ENCODE measurements at regions not wholly inside any gene's neighbourhood (a gene's known extent, or its start where the extent isn't known, plus 50 kb on each side); places are given as distances from the start of the nearest gene placed in this dataset.

DNA sequence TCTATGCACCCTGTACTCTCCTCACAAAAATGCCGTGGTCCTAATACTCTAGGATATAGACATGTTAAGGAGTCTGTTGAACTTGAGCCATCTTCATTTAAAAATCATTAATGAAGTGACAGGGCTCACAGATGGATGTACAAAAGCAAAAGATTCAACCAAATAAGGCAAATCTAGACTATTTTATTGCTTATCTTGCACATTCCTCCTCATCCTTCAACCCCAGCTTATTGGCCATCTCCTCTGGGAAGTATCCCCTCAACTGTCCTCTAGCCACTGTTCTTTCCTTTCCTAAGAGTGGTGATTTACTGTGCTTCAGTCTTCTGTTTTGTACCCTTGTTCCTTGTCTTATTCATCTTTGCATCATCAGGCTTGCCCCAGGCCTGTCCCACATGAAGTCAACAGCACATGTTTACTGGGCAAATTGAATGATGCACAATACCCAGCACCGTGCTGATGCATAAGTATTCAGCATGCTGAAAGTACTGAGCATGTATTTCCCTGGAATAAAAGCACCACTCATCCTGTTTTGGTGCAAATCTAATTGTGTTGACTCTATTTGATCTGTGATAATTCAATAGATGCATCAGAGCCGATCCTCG lies 287.3 kb upstream of the CLNK start:
- Histone ChIP-seq H3K4me1 (no peaks in the 10 kb centered on the region), H3K9me3 (no peaks in the 10 kb centered on the region), H3K27me3 (no peaks in the 10 kb centered on the region), H3K36me3 (no peaks in the 10 kb centered on the region), H3K4me3 (no peak overlapping the region), H3K27ac (no peak overlapping the region)
- ATAC-seq = no peak
- TF ChIP-seq POLR2AphosphoS5 (IDR thresholded peaks at IDR 0.05) (no peak), POLR2A (IDR thresholded peaks at IDR 0.05) (no peak), EP300 (IDR thresholded peaks at IDR 0.05) (no peak)
- TF ChIP-seq, protein P1, sequence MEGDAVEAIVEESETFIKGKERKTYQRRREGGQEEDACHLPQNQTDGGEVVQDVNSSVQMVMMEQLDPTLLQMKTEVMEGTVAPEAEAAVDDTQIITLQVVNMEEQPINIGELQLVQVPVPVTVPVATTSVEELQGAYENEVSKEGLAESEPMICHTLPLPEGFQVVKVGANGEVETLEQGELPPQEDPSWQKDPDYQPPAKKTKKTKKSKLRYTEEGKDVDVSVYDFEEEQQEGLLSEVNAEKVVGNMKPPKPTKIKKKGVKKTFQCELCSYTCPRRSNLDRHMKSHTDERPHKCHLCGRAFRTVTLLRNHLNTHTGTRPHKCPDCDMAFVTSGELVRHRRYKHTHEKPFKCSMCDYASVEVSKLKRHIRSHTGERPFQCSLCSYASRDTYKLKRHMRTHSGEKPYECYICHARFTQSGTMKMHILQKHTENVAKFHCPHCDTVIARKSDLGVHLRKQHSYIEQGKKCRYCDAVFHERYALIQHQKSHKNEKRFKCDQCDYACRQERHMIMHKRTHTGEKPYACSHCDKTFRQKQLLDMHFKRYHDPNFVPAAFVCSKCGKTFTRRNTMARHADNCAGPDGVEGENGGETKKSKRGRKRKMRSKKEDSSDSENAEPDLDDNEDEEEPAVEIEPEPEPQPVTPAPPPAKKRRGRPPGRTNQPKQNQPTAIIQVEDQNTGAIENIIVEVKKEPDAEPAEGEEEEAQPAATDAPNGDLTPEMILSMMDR (IDR thresholded peaks at IDR 0.05) = no peak
- 70 to 77% methylated on average over 3 to 4 of the region's 4 CpGs for WGBS, 2 donors (ENCODE audit: low coverage in 1 of 2)

DNA sequence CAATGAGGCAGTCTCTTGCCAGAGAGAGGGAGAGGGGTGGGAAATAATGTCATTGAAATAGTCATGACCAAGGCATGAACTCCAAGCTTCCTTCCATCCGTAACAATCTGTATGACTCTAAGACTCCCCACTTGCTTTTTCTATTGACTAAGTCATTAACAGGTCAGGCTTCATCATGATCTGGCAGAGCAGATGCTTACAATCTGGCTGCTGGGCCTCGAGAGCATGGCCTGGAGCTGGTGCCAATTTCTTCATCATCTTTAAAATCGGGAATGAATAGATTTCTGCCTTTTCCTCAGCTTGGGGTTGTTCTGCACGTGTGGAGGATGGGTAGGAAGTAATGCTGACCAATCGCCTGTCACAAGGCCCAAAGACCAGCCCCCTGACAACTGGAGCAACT lies 280.6 kb upstream of the CLNK start:
- Histone ChIP-seq H3K4me3 (no peak overlapping the region), H3K36me3 (no peaks in the 10 kb centered on the region), H3K4me1 (no peaks in the 10 kb centered on the region), H3K9me3 (no peaks in the 10 kb centered on the region), H3K27ac (no peak overlapping the region), H3K27me3 (no peaks in the 10 kb centered on the region)
- no peak for ATAC-seq
- TF ChIP-seq POLR2AphosphoS5 (IDR thresholded peaks at IDR 0.05) (no peak), POLR2A (IDR thresholded peaks at IDR 0.05) (no peak), EP300 (IDR thresholded peaks at IDR 0.05) (no peak)
- TF ChIP-seq, protein P1 (IDR thresholded peaks at IDR 0.05) = no peak
- WGBS, 2 donors (ENCODE audit: low coverage in 1 of 2) = 76 to 82% methylated on average over 2 to 5 of the region's 5 CpGs

GRCh38 chr4:10963958-10964703 lies 279.6 kb upstream of the CLNK start:
- Histone ChIP-seq H3K27me3 (no peaks in the 10 kb centered on the region), H3K27ac (no peak overlapping the region), H3K4me1 (no peaks in the 10 kb centered on the region), H3K36me3 (no peaks in the 10 kb centered on the region), H3K4me3 (no peak overlapping the region), H3K9me3 (no peaks in the 10 kb centered on the region)
- no peak for ATAC-seq
- 60 to 72% methylated on average over 4 to 9 of the region's 11 CpGs for WGBS, 2 donors (ENCODE audit: low coverage in 1 of 2)
- TF ChIP-seq, protein P1 (IDR thresholded peaks at IDR 0.05) = no peak
- no peak for TF ChIP-seq POLR2AphosphoS5 (IDR thresholded peaks at IDR 0.05)
- TF ChIP-seq POLR2A (IDR thresholded peaks at IDR 0.05) = no peak
- TF ChIP-seq EP300 (IDR thresholded peaks at IDR 0.05) = no peak

DNA sequence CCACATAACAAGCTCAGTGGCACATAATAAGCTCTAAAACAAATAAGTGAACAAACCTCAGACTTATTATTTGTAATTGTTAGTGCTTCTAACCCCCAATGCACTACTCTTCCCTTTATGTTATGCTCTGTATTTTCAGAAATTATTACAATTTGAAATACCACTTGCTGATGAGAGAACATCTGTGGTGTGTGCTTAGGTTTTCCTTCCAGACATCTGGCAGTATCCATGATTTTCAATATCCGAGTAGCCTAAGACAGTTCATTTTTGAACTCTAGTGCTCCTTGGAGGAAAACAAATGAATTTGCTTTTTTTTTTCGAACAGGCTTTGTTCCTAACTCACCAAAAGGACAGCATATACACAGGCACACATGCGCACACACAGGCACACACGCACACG lies 278.7 kb upstream of the CLNK start:
- H3K4me3 ChIP-seq = no peak overlapping the region
- H3K4me1 ChIP-seq = no peaks in the 10 kb centered on the region
- no peaks in the 10 kb centered on the region for H3K27me3 ChIP-seq
- no peak for ATAC-seq
- 75 to 78% methylated on average over 2 to 5 of the region's 5 CpGs for WGBS, 2 donors (ENCODE audit: low coverage in 1 of 2)
- TF ChIP-seq, protein P1 (IDR thresholded peaks at IDR 0.05) = no peak
- H3K36me3 ChIP-seq = no peaks in the 10 kb centered on the region
- no peak overlapping the region for H3K27ac ChIP-seq
- H3K9me3 ChIP-seq = no peaks in the 10 kb centered on the region

DNA sequence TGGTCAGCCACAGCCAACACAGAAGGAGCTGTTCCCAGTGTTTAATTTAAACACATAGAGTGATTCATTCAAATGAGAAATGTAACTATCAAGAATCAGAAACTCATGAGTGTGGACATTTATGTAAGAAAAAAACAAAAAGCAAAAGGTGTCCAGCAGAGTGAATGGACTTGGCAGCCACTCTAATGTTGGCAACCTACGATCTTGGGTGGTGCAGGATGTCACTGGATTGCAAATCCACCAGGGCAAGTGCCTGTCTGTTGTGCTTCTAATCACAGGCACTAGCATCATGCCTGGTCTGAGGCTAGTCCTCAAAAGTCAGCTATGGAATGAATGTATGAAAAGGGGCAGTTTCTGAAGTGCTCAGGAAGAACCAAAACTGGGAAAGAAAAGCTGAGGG lies 277.7 kb upstream of the CLNK start:
- H3K9me3 ChIP-seq = no peaks in the 10 kb centered on the region
- no peak for ATAC-seq
- WGBS, 2 donors (ENCODE audit: low coverage in 1 of 2) = 25 to 44% methylated on average over 1 of the region's 1 CpG
- H3K4me3 ChIP-seq = no peak overlapping the region
- H3K36me3 ChIP-seq = no peaks in the 10 kb centered on the region
- no peaks in the 10 kb centered on the region for H3K27me3 ChIP-seq
- no peak overlapping the region for H3K27ac ChIP-seq
- H3K4me1 ChIP-seq = no peaks in the 10 kb centered on the region
- TF ChIP-seq EP300 (IDR thresholded peaks at IDR 0.05) (no peak), POLR2A (IDR thresholded peaks at IDR 0.05) (no peak), POLR2AphosphoS5 (IDR thresholded peaks at IDR 0.05) (no peak)
- TF ChIP-seq, protein P1 (IDR thresholded peaks at IDR 0.05) = no peak

All from gastroesophageal sphincter (tissue), 4 donors.